ENCODE measurements at regions not wholly inside any gene's neighbourhood (a gene's known extent, or its start where the extent isn't known, plus 50 kb on each side); places are given as distances from the start of the nearest gene placed in this dataset.

- no peaks in the 10 kb centered on the region for H3K27me3 ChIP-seq (ENCODE audit: control insufficient read depth, extremely low read depth, insufficient read depth, low read length)
- H3K9me3 ChIP-seq (ENCODE audit: control insufficient read depth, low read depth, low read length), result no peaks in the 10 kb centered on the region
- H3K9ac ChIP-seq (ENCODE audit: control insufficient read depth, extremely low read depth, insufficient read depth, low read length), result no peak overlapping the region
- H3K4me2 ChIP-seq (ENCODE audit: control insufficient read depth, extremely low read depth, insufficient read depth, low read depth, low read length), result no peak overlapping the region
- no peaks in the 10 kb centered on the region for H3K36me3 ChIP-seq (ENCODE audit: control insufficient read depth in 2 of 2, extremely low read depth in 1 of 2, insufficient read depth in 2 of 2, low read length in 2 of 2)
- dilution Hi-C loops (cut with MboI; ENCODE audit: extremely low pct_ligation_motif_present, low sequenced_read_pairs), result no loop called here
- H3K9me1 ChIP-seq (ENCODE audit: control insufficient read depth, extremely low read depth, insufficient read depth, low read length), result no peaks in the 10 kb centered on the region
- H3K4me1 ChIP-seq (ENCODE audit: control insufficient read depth, extremely low read depth, insufficient read depth, low read length), result no peaks in the 10 kb centered on the region
- FAIRE-seq (no peak), DNase-seq (ENCODE audit: low read depth, low spot score) (no peak)
- TF ChIP-seq EZH2 (IDR thresholded peaks at IDR 0.05; ENCODE audit: low read length) (no peak), CTCF (optimal IDR thresholded peaks at IDR 0.05 in 1 of 3, IDR thresholded peaks at IDR 0.05 in 1 of 3, conservative IDR thresholded peaks at IDR 0.05 in 1 of 3; ENCODE audit: extremely low read depth in 1 of 3, insufficient read depth in 2 of 3, low read length in 3 of 3) (no peak)
- H2AFZ ChIP-seq (ENCODE audit: control insufficient read depth, low read length), result no peak overlapping the region
- H3K4me3 ChIP-seq (ENCODE audit: control insufficient read depth in 2 of 3, extremely low read depth in 1 of 3, insufficient read depth in 2 of 3, low read depth in 1 of 3, low read length in 3 of 3), result no peak overlapping the region
- no peaks in the 10 kb centered on the region for H4K20me1 ChIP-seq (ENCODE audit: control insufficient read depth, extremely low read depth, insufficient read depth, low read length)
- H3K79me2 ChIP-seq (ENCODE audit: control insufficient read depth, insufficient read depth, low read length), result no peaks in the 10 kb centered on the region
- H3K27ac ChIP-seq (ENCODE audit: control insufficient read depth, insufficient read depth, low read length), result no peak overlapping the region
Observed at GRCh38 chr2:16852651-16853050, 187.0 kb upstream of the CYRIA start.

GRCh38 chr2:16851126-16851525, 185.5 kb upstream of the CYRIA start:
- no peaks in the 10 kb centered on the region for H3K9me1 ChIP-seq (ENCODE audit: control insufficient read depth, extremely low read depth, insufficient read depth, low read length)
- H3K9me3 ChIP-seq (ENCODE audit: control insufficient read depth, low read depth, low read length), result no peaks in the 10 kb centered on the region
- no peaks in the 10 kb centered on the region for H3K36me3 ChIP-seq (ENCODE audit: control insufficient read depth in 2 of 2, extremely low read depth in 1 of 2, insufficient read depth in 2 of 2, low read length in 2 of 2)
- H3K4me1 ChIP-seq (ENCODE audit: control insufficient read depth, extremely low read depth, insufficient read depth, low read length), result no peaks in the 10 kb centered on the region
- H3K4me3 ChIP-seq (ENCODE audit: control insufficient read depth in 2 of 3, extremely low read depth in 1 of 3, insufficient read depth in 2 of 3, low read depth in 1 of 3, low read length in 3 of 3), result no peak overlapping the region
- no peaks in the 10 kb centered on the region for H4K20me1 ChIP-seq (ENCODE audit: control insufficient read depth, extremely low read depth, insufficient read depth, low read length)
- dilution Hi-C loops (cut with MboI; ENCODE audit: extremely low pct_ligation_motif_present, low sequenced_read_pairs), result no loop called here
- H2AFZ ChIP-seq (ENCODE audit: control insufficient read depth, low read length), result no peak overlapping the region
- no peaks in the 10 kb centered on the region for H3K79me2 ChIP-seq (ENCODE audit: control insufficient read depth, insufficient read depth, low read length)
- no peak overlapping the region for H3K4me2 ChIP-seq (ENCODE audit: control insufficient read depth, extremely low read depth, insufficient read depth, low read depth, low read length)
- no peak for FAIRE-seq
- H3K27me3 ChIP-seq (ENCODE audit: control insufficient read depth, extremely low read depth, insufficient read depth, low read length), result no peaks in the 10 kb centered on the region
- no peak for DNase-seq (ENCODE audit: low read depth, low spot score)
- no peak overlapping the region for H3K9ac ChIP-seq (ENCODE audit: control insufficient read depth, extremely low read depth, insufficient read depth, low read length)
- TF ChIP-seq EZH2 (IDR thresholded peaks at IDR 0.05; ENCODE audit: low read length) (no peak), CTCF (optimal IDR thresholded peaks at IDR 0.05 in 1 of 3, IDR thresholded peaks at IDR 0.05 in 1 of 3, conservative IDR thresholded peaks at IDR 0.05 in 1 of 3; ENCODE audit: extremely low read depth in 1 of 3, insufficient read depth in 2 of 3, low read length in 3 of 3) (no peak)
- H3K27ac ChIP-seq (ENCODE audit: control insufficient read depth, insufficient read depth, low read length), result no peak overlapping the region
